Upper lobe of left lung (tissue), 4 donors: ENCODE measurements at regions not wholly inside any gene's neighbourhood (a gene's known extent, or its start where the extent isn't known, plus 50 kb on each side); places are given as distances from the start of the nearest gene placed in this dataset.

Experiments used
- POLR2A ChIP-seq, 4 donors: fragments of 450-650 bp; IDR thresholded peaks; one replicate each; pipeline ENCODE4 v1.5.1; 2016 to 2017; ENCODE audit warnings: antibody characterized with exemption in 4 of 4, mild to moderate bottlenecking in 2 of 4
- TF ChIP-seq, protein P1 (sequence below), 6 experiments: fragments of 450-650 bp in 4 of 6; fragments of 200-600 bp in 2 of 6; sonication (generic) in 2 of 6; IDR thresholded peaks; one replicate each; pipeline ENCODE4 v1.5.1; 2016 to 2019; ENCODE audit warnings: antibody characterized with exemption in 6 of 6

DNA sequence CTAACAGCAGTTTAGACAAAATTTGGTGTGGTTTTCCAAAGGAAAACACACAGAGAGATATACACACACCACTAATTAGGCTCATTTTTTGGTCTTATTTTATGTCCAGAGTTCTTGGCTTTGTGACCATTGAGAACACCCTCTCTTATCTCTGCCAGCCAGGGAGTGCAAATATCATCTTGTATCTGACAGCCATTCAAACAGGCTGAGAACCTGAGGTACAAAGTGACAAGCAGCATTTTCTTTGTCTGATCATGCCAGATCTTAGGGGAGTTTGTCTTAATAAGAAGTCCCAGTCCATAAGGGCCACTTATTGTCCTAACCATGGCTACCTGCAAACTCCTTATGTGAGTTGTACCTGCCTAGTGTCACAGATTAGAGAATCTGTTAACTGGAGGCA is 1165.2 kb downstream of the BRINP3 start:
- TF ChIP-seq, protein P1, sequence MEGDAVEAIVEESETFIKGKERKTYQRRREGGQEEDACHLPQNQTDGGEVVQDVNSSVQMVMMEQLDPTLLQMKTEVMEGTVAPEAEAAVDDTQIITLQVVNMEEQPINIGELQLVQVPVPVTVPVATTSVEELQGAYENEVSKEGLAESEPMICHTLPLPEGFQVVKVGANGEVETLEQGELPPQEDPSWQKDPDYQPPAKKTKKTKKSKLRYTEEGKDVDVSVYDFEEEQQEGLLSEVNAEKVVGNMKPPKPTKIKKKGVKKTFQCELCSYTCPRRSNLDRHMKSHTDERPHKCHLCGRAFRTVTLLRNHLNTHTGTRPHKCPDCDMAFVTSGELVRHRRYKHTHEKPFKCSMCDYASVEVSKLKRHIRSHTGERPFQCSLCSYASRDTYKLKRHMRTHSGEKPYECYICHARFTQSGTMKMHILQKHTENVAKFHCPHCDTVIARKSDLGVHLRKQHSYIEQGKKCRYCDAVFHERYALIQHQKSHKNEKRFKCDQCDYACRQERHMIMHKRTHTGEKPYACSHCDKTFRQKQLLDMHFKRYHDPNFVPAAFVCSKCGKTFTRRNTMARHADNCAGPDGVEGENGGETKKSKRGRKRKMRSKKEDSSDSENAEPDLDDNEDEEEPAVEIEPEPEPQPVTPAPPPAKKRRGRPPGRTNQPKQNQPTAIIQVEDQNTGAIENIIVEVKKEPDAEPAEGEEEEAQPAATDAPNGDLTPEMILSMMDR (IDR thresholded peaks at IDR 0.05), result no peak
- no peak for TF ChIP-seq POLR2A (IDR thresholded peaks at IDR 0.05)
